ENCODE measurements at regions not wholly inside any gene's neighbourhood (a gene's known extent, or its start where the extent isn't known, plus 50 kb on each side); places are given as distances from the start of the nearest gene placed in this dataset.

DNA sequence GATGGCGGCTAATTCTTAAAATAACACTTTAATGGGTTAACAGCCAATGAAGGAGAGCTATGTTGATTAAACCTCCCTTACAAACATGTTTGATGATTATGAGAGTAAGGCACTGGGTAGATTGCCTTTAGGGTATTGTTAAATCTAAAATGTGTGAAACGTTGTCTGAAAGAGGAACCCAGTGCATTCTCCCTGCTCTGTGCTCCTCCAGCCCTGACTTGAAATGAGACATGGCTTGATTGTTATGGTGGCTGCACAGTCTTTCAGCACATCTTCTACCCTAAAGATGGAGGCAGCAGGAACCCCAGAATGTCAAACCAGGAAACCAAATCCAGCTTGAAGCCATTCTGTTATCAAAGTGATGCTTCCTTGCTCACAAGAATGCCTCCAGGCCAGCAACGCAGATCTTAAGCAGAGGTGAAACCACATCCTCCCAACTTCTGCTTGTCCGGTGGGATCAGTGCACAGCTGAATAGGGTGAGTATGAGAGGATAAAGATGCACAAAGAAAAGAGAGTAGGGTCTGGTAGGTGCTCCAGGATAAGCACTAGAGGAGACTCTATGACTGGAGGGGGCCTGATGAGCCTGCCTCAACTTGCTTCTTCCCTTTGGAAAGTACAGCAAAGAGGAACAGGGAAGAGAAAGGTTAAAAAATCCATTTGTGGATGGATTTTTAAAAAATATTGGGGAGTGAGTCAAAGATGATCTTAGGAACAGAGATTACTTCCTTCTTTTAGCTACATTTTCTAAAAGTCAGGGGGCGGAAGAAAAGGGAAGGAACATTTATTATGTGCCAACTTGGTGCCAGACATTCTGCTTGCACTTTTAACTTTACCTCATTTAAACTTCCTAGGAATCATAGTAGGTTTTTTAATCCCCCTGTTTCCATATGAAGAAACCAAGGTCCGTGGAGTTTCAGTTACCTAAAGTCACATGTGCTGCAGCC is 523.0 kb downstream of the TXNL1 start:
- H3K4me3 ChIP-seq (ENCODE audit: low read depth, low read length), result no peak overlapping the region
- TF ChIP-seq CTCF (IDR thresholded peaks at IDR 0.05; ENCODE audit: insufficient read depth, low read length, severe bottlenecking), result no peak
- no peaks in the 10 kb centered on the region for H3K36me3 ChIP-seq (ENCODE audit: control insufficient read depth, insufficient read depth, low read length)
- DNase-seq (ENCODE audit: low read depth) (no peak), FAIRE-seq (no peak)
- no peaks in the 10 kb centered on the region for H3K27me3 ChIP-seq (ENCODE audit: control insufficient read depth, insufficient read depth, low read length)

DNA sequence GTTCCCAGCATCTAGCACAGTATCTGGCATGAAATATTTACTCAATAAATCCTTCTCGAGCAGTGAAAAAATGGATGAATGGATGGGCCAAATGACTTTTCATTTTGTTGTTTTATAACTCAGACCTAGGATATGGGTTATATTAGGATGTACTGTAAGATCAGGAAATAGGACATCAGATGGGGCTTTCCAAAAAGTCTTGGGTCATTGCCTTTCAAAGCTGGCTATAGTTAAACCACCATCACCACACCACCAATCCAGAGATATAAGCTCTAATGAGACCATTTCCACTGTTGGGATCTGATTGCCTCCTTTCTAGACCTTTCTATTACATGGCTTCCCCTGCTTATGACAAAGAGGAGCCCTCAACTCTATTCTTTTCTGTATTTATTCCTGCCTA is 525.0 kb upstream of the TCF4 start:
- TF ChIP-seq CTCF (IDR thresholded peaks at IDR 0.05; ENCODE audit: insufficient read depth, low read length, severe bottlenecking), result no peak
- H3K4me3 ChIP-seq (ENCODE audit: low read depth, low read length), result no peak overlapping the region
- DNase-seq (ENCODE audit: low read depth) (no peak), FAIRE-seq (no peak)
- H3K36me3 ChIP-seq (ENCODE audit: control insufficient read depth, insufficient read depth, low read length), result no peaks in the 10 kb centered on the region
- H3K27me3 ChIP-seq (ENCODE audit: control insufficient read depth, insufficient read depth, low read length), result no peaks in the 10 kb centered on the region

DNA sequence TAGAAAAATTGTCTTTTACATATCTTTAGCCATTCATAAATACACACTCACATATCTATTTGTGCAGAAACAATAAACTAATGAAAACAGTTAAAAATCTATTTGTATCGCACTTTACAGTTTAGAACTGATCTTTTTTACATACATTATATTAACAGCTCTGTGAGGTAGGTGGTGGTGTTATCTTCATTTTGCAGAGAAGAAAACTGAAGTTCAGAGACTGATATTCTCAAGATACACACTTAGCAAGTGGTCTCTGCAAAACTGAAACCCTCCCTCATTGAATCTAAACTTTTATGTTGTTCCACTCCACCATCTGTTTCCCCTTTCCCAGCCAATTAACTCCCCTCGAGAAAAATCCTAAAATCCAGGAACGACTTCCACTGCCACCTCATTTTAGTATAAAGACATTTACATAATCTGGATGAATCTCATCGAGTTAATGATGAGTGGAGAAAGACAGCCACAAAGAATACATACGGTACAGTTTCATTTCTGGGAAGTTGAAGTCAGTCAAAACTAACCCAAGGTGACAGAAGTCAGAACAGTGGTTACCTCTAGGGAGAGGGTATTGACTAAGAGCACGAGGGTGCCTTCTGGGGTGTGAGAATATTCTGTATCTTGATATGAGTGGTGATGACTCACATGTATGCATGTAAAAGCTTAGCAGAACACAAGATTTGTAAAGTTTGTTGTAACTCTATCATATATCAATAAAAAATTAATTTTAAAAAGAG is 524.2 kb upstream of the TCF4 start:
- H3K4me3 ChIP-seq (ENCODE audit: low read depth, low read length), result no peak overlapping the region
- no peaks in the 10 kb centered on the region for H3K36me3 ChIP-seq (ENCODE audit: control insufficient read depth, insufficient read depth, low read length)
- DNase-seq (ENCODE audit: low read depth) (peak; percentile 85), FAIRE-seq (no peak)
- TF ChIP-seq CTCF (IDR thresholded peaks at IDR 0.05; ENCODE audit: insufficient read depth, low read length, severe bottlenecking), result no peak
- no peaks in the 10 kb centered on the region for H3K27me3 ChIP-seq (ENCODE audit: control insufficient read depth, insufficient read depth, low read length)

- Histone ChIP-seq H3K36me3 (ENCODE audit: control insufficient read depth, insufficient read depth, low read length) (no peaks in the 10 kb centered on the region), H3K4me3 (ENCODE audit: low read depth, low read length) (no peak overlapping the region), H3K27me3 (ENCODE audit: control insufficient read depth, insufficient read depth, low read length) (no peaks in the 10 kb centered on the region)
- no peak for DNase-seq (ENCODE audit: low read depth)
- no peak for TF ChIP-seq CTCF (IDR thresholded peaks at IDR 0.05; ENCODE audit: insufficient read depth, low read length, severe bottlenecking)
- FAIRE-seq, result no peak
Observed at GRCh38 chr18:56109757-56110156, 521.8 kb upstream of the TCF4 start.

DNA sequence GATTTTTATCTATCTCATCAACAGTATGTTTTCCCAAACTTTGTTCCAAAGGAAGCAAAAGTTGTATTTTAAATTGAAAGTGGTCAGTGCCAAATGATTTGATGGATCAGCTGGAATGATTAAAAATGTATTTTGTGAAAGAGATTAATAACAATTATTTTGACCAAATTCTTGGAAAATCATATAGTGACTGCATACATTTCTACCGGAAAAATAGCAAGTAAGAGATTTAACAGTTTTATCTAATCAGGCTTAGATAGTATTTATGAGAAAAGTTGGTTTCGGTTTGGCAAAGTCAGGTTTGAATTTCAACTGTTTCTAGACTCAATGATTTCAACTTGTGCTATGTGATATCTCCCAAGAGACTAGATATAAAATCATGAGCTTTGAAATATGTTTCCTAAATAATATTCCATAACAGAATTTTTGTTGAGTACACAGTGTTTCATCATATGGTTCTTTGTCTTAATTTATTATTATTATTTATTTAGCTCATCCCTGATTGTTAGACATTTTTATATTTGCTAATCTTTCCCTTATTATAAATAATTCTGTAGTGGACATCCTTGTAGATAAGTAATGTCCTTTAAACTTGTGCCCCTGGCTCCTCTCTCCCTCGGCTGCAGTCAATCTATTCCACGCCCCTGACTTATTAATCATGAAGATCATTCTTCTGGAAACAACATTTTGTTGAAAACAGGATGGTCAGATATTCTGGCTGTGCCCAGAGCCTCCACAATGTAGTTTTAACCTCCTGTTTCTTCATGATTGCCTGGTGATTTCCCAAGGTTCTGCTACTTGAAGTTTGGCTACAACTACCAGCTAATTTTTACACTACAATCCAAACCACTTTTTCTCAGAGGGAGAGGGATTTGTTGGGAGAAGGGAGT is 520.7 kb upstream of the TCF4 start:
- Histone ChIP-seq H3K36me3 (ENCODE audit: control insufficient read depth, insufficient read depth, low read length) (no peaks in the 10 kb centered on the region), H3K27me3 (ENCODE audit: control insufficient read depth, insufficient read depth, low read length) (no peaks in the 10 kb centered on the region), H3K4me3 (ENCODE audit: low read depth, low read length) (no peak overlapping the region)
- TF ChIP-seq CTCF (IDR thresholded peaks at IDR 0.05; ENCODE audit: insufficient read depth, low read length, severe bottlenecking), result no peak
- DNase-seq (ENCODE audit: low read depth) (no peak), FAIRE-seq (no peak)

Measured in bronchial epithelial cell (primary cell).